ENCODE measurements at regions not wholly inside any gene's neighbourhood (a gene's known extent, or its start where the extent isn't known, plus 50 kb on each side); places are given as distances from the start of the nearest gene placed in this dataset.

DNA sequence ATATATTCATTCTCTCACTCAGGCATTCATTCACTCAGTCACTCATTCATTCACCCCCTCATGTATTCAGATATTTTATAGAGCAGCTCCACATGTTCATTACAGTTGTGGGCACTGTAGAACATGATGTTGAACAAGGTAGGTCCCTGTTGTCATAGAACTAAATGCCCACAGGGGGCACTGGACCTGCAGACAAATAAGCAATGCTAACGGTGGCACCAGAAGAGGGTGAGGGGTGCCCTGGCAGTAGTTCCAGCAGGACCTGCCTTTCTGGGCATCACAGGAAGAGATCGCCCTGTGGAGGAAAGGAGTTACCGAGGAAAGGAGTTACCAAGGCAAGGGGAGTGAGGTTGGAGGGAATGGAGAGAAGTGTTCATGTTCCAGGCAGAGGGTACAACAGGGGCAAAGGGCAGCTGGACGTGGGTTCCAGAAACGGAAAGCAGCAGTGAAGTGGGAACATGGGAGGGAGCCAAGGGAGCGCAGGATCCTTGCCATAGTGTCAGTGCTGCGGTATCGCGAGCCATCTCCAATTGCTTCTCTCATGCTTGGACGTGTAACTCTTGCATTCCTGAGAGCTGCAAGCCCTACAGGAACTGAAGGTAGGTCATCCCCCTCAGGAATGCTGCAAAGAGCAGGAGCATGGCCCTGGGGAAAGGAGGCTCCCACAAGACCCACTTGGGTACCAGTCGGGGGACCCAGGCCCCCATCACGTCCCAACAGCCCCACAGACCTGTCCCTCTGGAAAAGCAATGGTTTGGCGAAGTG, 128.2 kb downstream of the EDN3 start:
- H3K4me3 ChIP-seq (ENCODE audit: low read depth, low read length), result no peak overlapping the region

DNA sequence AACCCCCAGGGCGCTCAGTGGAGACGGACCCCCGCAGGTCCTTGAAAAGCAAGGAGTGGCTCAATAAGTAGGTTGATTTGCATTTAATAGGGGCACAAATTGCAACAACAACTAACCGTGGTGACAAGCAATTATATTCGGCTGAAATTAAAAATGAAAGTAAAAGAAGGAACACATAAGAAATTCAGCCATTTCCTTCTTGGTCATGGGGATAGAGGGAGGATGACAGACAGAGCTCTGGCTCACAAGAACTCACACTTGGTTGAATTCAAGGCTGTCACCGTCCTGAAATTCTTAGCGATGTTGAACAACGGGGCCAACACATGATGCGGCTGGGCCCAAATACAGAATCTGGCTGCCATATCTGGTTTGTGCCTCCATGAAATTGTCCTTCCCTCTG, 129.0 kb downstream of the EDN3 start:
- TF ChIP-seq, protein P1, sequence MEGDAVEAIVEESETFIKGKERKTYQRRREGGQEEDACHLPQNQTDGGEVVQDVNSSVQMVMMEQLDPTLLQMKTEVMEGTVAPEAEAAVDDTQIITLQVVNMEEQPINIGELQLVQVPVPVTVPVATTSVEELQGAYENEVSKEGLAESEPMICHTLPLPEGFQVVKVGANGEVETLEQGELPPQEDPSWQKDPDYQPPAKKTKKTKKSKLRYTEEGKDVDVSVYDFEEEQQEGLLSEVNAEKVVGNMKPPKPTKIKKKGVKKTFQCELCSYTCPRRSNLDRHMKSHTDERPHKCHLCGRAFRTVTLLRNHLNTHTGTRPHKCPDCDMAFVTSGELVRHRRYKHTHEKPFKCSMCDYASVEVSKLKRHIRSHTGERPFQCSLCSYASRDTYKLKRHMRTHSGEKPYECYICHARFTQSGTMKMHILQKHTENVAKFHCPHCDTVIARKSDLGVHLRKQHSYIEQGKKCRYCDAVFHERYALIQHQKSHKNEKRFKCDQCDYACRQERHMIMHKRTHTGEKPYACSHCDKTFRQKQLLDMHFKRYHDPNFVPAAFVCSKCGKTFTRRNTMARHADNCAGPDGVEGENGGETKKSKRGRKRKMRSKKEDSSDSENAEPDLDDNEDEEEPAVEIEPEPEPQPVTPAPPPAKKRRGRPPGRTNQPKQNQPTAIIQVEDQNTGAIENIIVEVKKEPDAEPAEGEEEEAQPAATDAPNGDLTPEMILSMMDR (conservative IDR thresholded peaks at IDR 0.05; ENCODE audit: low read depth, low read length), result no peak
- DNase-seq (ENCODE audit: low read depth), result no peak
- no peak overlapping the region for H3K4me3 ChIP-seq (ENCODE audit: low read depth, low read length)

More for the DNA sequence above, 128.2 kb downstream of the EDN3 start:
- no peak for DNase-seq (ENCODE audit: low read depth)
- TF ChIP-seq, protein P1 (conservative IDR thresholded peaks at IDR 0.05; ENCODE audit: low read depth, low read length), result no peak

DNA sequence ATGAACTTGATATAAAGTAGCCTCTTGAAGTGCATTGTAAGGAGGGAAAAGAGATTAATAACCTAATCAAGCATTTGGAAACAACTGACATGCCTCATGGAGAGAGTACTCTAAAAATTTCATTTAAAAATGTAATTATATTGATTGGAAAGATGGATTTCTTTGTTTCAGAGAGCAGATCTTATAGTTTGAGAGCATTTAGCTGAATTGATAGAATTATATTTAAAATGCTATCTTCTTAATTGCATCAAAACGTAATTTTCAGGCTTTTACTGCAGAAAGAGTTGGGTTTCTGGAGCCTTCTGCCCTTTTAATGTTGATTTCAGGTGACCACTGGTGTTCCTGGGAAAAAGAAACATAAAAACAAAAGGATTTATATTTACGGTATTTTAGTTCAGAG, 130.6 kb downstream of the EDN3 start:
- TF ChIP-seq, protein P1 (conservative IDR thresholded peaks at IDR 0.05; ENCODE audit: low read depth, low read length), result no peak
- no peak for DNase-seq (ENCODE audit: low read depth)
- H3K4me3 ChIP-seq (ENCODE audit: low read depth, low read length), result no peak overlapping the region

DNA sequence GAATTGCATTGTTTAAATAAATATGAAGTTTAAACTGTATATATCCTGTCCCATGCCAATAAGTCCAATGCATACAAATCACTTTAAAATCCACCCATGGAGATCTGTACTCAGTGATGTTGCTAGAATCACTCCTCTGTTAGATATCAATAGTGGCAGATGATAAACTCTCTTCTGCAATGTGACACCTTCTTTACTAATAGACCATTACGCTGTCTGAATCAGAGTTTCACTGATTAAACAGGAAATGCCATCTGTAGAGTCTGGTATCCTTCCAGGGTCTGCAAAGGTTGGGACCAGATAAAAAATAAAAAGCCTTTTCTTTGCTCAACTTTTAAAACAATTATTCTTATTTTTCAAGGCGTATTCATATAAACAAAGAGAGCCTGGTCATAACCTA, 134.5 kb downstream of the EDN3 start:
- TF ChIP-seq, protein P1 (conservative IDR thresholded peaks at IDR 0.05; ENCODE audit: low read depth, low read length), result no peak
- no peak for DNase-seq (ENCODE audit: low read depth)
- H3K4me3 ChIP-seq (ENCODE audit: low read depth, low read length), result no peak overlapping the region

DNA sequence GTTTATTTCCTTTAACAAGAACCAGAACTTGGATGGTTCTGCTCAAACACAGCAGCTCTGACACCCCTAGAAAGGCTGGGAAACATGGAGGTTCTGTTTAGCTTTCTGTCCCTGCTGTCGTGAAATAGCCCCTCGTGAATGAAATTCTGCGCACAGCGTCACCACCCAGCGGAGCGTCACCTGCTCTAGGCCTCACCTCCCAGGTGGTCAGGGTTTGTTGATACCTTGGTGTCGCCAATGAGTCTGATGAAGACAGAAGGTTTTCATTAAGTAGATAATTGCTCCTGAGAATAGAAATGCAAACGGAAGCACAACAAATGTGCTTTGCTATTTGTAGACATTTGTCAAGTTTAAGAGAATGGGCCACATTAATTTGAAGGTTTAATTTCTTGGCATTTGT, 135.1 kb downstream of the EDN3 start:
- TF ChIP-seq, protein P1 (conservative IDR thresholded peaks at IDR 0.05; ENCODE audit: low read depth, low read length), result no peak
- H3K4me3 ChIP-seq (ENCODE audit: low read depth, low read length), result no peak overlapping the region
- DNase-seq (ENCODE audit: low read depth), result no peak

DNA sequence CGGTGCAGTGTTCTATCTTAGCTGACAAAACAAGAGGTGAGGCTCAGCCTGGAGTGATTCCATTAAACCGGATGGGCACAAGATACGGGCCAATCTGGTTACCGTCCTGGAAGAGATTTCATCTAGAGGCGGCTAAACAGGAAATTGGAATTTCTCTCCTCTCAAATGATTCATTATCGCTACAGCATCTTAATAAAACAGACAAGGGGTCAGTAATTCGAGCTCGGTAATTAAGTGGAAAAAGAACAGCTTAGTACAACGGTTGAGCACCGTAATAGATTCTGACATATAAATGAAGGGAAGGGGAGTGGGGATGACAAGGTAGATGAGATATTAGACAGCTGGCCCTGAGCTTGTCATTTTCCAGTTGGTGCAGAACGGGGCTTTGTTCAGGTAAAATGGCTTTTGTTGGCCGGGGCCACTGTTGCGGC, 137.2 kb downstream of the EDN3 start:
- TF ChIP-seq, protein P1 (conservative IDR thresholded peaks at IDR 0.05; ENCODE audit: low read depth, low read length), result no peak
- DNase-seq (ENCODE audit: low read depth), result no peak
- no peak overlapping the region for H3K4me3 ChIP-seq (ENCODE audit: low read depth, low read length)

DNA sequence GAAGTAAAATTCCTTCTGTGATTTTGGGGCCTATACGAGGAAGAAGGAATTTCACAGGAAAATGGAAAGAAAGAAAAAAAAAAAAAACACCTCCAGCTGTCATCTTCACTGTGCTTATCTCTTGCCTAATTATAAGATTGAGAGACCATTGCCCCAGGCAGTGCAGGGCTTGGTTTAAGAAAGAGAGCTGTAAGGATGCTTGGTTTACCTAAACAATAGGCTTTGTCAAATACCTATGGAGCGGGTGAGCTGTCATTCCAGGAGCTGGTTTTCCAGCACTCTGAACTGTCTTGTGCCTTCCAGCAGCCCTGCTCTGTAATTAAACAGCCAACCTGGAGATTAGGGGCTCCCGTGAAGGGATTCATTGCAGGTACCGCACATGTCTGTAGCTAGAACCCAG, 137.8 kb downstream of the EDN3 start:
- H3K4me3 ChIP-seq (ENCODE audit: low read depth, low read length), result no peak overlapping the region
- no peak for DNase-seq (ENCODE audit: low read depth)
- TF ChIP-seq, protein P1 (conservative IDR thresholded peaks at IDR 0.05; ENCODE audit: low read depth, low read length), result no peak
